ENCODE measurements at regions not wholly inside any gene's neighbourhood (a gene's known extent, or its start where the extent isn't known, plus 50 kb on each side); places are given as distances from the start of the nearest gene placed in this dataset.

- DNase-seq, result no peak
Measured at GRCh38 chr9:113788616-113789330, 87.3 kb upstream of the ZNF618 start.

- DNase-seq, result no peak
Measured at GRCh38 chr9:113790093-113790492, 86.0 kb upstream of the ZNF618 start.

- DNase-seq, result no peak
Measured at GRCh38 chr9:113793558-113793957, 82.6 kb upstream of the ZNF618 start.

- DNase-seq, result no peak
Measured at GRCh38 chr9:113794721-113795120, 81.4 kb upstream of the ZNF618 start.

- DNase-seq, result no peak
Measured at GRCh38 chr9:113795811-113796392, 80.2 kb upstream of the ZNF618 start.

GRCh38 chr9:113796646-113797426 is 79.3 kb upstream of the ZNF618 start:
- DNase-seq, result no peak

GRCh38 chr9:113798062-113799030 is 77.8 kb upstream of the ZNF618 start:
- no peak for DNase-seq

GRCh38 chr9:113800276-113800675 is 75.8 kb upstream of the ZNF618 start:
- no peak for DNase-seq

- DNase-seq, result no peak
Measured at GRCh38 chr9:113803811-113804589, 72.1 kb upstream of the ZNF618 start.

GRCh38 chr9:113805486-113806132 is 70.5 kb upstream of the ZNF618 start:
- DNase-seq, result no peak

GRCh38 chr9:113807173-113808061 is 68.7 kb upstream of the ZNF618 start:
- peak; percentile 62 for DNase-seq

GRCh38 chr9:113808391-113809358 is 67.4 kb upstream of the ZNF618 start:
- DNase-seq, result no peak

GRCh38 chr9:113817171-113817570 is 58.9 kb upstream of the ZNF618 start:
- no peak for DNase-seq

GRCh38 chr9:113818391-113818790 is 57.7 kb upstream of the ZNF618 start:
- no peak for DNase-seq

GRCh38 chr9:113822315-113822714 is 53.8 kb upstream of the ZNF618 start:
- no peak for DNase-seq

- no peak for DNase-seq
Measured at GRCh38 chr9:113823421-113823820, 52.7 kb upstream of the ZNF618 start.
